22Rv1 (cell line): ENCODE measurements at regions not wholly inside any gene's neighbourhood (a gene's known extent, or its start where the extent isn't known, plus 50 kb on each side); places are given as distances from the start of the nearest gene placed in this dataset.

Experiments used
- H3K27ac ChIP-seq: fragments of 450-650 bp; 2 replicates; pipeline ENCODE4 v1.5.1; 2017
- CTCF ChIP-seq: fragments of 450-650 bp; IDR thresholded peaks from 2 replicates; pipeline ENCODE4 v1.5.1; 2017; ENCODE audit warnings: mild to moderate bottlenecking
- ZFX ChIP-seq: fragments of 450-650 bp; IDR thresholded peaks from 2 replicates; pipeline ENCODE4 v1.6.1; 2017; ENCODE audit warnings: antibody characterized with exemption, borderline replicate concordance

DNA sequence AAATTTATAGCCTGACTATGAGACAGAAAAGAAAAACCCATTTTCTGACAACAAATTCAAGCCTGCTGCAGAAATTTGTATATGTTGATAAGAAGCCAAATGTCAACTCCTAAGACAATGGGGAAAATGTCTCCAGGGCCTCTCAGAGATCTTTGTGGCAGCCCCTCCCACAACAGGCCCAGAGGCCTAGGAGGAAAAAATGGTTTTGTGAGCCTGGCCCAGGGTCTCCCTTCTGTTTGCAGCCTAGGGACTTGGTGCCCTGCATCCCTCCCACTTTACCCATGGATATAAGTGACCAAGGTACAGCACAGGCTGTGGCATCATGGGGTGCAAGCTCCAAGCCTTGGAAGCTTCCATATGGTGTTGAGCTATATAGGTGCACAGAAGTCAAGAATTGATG, 740.2 kb downstream of the SEMA5A start:
- TF ChIP-seq ZFX (no peak), CTCF (no peak)
- no peak overlapping the region for H3K27ac ChIP-seq

DNA sequence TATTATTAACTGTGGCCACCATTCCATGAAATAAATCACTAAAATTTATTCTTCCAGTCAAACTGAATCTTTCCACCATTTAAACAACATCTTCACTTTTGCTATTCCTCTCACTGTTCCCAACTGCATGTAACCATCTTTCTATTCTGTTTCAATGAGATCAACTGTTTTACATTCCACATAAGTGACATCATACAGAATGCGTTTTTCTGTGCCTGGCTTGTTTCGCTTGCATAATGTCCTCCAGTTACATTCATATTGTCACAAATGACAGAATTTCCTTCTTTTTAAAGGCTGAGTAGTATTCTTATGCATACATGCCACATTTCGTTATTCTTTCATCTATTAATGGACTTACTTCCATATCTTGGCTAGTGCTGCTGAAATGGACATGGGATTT, 738.2 kb downstream of the SEMA5A start:
- H3K27ac ChIP-seq = no peak overlapping the region
- TF ChIP-seq ZFX (no peak), CTCF (no peak)

DNA sequence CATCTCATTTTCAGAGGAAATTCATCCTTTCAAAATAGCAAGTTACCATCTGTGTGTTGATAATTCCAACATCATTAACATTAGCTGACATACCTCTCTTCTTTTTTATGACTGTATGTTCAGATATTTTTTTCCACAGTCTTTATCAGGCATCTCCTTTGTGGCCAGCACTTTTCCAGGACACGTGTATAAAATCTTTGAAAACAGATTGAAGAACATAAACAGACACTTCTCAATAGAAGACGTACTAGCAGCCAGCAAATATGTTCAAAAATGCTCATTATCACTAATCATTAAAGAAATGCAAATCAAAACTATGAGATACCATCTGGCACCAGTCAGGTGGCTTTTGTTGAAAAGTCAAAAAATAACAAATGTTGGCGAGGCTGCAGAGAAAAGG, 734.3 kb downstream of the SEMA5A start:
- no peak for TF ChIP-seq ZFX
- TF ChIP-seq CTCF = no peak
- no peak overlapping the region for H3K27ac ChIP-seq

DNA sequence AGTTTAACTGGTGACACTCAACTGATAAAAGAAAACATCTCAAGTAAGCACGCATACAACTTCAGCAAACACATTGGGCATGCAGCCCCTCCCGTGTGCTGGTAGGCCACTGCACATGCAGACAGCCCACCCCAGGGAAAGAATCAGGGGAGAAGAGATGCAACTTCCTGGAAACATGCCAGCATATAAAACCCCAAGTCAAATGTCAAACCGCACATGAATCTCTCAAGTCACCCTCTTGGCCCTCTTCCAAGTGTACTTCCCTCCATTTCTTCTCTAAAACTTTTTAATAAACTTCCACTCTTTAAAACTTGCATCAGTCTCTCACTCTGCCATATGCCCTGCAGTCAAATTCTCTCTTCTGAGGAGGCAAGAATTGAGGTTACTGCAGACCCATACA, 732.7 kb downstream of the SEMA5A start:
- TF ChIP-seq CTCF (no peak), ZFX (no peak)
- no peak overlapping the region for H3K27ac ChIP-seq

- TF ChIP-seq ZFX (no peak), CTCF (no peak)
- H3K27ac ChIP-seq = no peak overlapping the region
These were observed 731.8 kb downstream of the SEMA5A start for GRCh38 chr5:8814105-8814504.

DNA sequence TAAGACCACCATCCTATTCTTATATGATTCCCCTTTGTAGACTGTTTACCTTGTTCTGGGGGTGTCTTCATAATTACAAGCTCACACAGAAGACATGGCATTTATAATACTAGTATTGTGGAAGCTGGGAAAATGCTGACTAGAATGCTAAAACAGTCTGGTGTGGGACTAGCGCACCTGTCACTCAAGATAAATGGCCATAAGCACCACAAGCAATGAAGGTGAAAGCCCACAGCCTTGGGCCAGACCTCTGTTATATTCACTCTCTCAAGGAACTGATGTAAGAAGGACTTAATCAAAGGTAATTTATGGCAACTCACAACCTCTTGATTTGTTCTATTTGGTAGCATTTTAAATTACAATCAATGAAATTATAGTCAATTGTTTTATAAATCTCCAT, 721.5 kb downstream of the SEMA5A start:
- no peak for TF ChIP-seq CTCF
- TF ChIP-seq ZFX = no peak
- no peak overlapping the region for H3K27ac ChIP-seq

DNA sequence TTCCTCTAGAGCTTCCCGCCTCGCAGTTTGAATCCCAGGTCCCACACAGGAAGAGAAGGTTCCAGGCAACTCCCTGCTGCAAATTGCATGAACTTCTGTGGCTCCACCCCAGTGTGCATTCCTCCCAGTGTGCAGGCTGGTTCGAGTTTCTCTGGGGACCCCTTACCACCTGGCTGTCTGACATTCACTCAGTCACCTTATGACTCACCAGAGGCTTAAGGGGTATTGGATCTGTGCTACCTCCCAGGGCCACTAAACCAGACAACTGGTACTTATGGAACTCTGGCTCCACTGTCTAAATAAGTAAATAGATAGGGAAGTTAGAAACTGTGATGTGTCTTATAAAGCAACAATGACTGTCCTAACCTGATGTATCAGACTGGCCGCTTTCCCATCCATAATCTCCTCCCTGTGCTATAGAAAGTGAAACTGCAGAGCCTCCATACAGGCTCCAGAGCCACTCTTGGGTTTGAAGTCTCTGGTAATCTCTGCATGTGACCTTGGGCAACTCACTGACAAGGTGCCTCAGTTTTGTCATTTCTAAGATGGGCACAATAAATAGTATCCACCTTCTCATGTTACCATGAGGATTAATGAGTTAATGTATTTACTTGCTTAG, 720.6 kb downstream of the SEMA5A start:
- no peak overlapping the region for H3K27ac ChIP-seq
- TF ChIP-seq ZFX (no peak), CTCF (no peak)
